ENCODE measurements at regions not wholly inside any gene's neighbourhood (a gene's known extent, or its start where the extent isn't known, plus 50 kb on each side); places are given as distances from the start of the nearest gene placed in this dataset.
"Not testable (repeated sequence)": the region's sequence is repeated elsewhere in the genome, so short reads cannot be mapped to it uniquely, and the experiment has no call there.

DNA sequence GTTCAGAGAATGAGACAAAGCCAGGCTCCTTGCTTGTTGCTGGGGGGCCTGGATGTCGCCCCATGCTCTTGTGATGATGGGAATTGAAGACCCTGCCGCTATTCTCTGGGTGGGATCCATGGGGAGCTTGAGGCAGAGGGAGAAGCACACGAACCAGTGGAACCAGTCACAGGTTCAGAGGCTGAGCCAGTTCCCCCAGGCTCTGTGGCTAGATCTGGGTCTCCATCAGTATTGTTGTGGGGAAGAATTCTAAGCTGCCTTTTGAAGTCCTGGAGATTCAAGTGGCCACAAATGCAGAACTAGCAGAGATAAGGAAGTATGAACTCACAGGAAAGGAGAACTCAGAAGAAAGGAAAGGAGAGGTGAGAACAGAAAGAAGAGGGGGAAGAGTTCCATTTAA lies 219.4 kb downstream of the MSX2 start:
- no peak for FAIRE-seq
- TF ChIP-seq, protein P1, sequence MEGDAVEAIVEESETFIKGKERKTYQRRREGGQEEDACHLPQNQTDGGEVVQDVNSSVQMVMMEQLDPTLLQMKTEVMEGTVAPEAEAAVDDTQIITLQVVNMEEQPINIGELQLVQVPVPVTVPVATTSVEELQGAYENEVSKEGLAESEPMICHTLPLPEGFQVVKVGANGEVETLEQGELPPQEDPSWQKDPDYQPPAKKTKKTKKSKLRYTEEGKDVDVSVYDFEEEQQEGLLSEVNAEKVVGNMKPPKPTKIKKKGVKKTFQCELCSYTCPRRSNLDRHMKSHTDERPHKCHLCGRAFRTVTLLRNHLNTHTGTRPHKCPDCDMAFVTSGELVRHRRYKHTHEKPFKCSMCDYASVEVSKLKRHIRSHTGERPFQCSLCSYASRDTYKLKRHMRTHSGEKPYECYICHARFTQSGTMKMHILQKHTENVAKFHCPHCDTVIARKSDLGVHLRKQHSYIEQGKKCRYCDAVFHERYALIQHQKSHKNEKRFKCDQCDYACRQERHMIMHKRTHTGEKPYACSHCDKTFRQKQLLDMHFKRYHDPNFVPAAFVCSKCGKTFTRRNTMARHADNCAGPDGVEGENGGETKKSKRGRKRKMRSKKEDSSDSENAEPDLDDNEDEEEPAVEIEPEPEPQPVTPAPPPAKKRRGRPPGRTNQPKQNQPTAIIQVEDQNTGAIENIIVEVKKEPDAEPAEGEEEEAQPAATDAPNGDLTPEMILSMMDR (IDR thresholded peaks at IDR 0.05; ENCODE audit: insufficient read depth, missing control alignments) = no peak
- no peak for DNase-seq (ENCODE audit: insufficient read length, low spot score)

DNA sequence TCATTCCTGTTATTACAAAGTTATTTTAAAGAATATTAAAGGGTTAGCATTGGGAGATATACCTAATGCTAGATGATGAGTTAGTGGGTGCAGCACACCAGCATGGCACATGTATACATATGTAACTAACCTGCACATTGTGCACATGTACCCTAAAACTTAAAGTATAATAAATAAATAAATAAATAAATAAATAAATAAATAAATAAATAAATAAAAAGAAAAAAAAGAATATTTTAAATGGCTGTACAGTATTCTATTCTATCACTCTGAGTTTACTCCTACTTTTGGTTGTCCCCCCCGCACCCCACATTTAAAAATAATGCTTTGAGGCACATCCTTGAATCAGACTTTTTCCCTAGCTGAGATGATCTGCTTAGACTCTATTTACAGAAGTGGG lies 218.6 kb downstream of the MSX2 start:
- not testable (repeated sequence) for DNase-seq (ENCODE audit: insufficient read length, low spot score); FAIRE-seq

DNA sequence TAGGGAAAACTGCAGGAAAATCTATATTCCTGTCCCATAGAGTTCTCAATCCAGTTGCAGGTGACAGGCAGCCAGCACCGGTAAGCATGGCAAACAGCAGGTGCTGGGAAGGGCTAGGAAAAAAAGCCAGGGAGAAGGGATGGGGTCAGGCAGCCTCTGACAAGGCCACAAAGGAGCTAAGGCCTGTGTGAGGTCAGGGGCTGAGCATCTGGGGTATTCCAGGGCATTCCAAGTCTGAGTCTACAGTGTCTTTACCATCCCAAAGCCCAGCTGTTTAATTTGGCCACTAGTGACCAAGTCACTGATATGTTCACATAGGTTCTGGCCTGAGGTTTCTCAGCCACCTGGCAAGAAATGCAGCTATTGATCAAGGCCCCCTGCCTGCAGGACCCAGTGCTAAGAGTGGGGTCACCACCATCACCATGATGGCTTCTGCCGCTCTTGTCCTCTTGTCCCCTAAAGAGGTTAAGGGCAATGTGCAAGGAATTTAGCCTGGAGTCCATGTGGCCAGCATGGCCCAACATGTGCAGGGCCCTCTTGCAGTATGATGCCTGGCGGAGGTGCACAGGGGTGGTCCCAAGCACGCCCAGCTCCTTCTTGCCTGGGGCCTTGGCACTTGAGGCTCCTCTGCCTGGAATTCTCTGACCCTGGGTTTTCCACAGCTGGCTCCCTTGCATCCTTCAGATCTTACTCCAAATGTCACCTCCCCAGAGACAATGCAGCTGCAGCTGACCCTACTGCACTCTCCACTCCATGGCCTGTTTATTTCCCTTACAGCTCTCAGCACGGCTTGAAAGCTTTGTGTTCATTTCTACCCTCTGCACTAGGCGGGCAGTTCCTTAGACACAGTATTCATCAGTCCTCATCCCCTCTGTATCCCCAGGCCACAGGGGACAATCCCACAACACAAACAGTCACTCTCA lies 213.1 kb downstream of the MSX2 start:
- TF ChIP-seq, protein P1 (IDR thresholded peaks at IDR 0.05; ENCODE audit: insufficient read depth, missing control alignments) = no peak
- FAIRE-seq = no peak
- DNase-seq (ENCODE audit: insufficient read length, low spot score) = no peak

DNA sequence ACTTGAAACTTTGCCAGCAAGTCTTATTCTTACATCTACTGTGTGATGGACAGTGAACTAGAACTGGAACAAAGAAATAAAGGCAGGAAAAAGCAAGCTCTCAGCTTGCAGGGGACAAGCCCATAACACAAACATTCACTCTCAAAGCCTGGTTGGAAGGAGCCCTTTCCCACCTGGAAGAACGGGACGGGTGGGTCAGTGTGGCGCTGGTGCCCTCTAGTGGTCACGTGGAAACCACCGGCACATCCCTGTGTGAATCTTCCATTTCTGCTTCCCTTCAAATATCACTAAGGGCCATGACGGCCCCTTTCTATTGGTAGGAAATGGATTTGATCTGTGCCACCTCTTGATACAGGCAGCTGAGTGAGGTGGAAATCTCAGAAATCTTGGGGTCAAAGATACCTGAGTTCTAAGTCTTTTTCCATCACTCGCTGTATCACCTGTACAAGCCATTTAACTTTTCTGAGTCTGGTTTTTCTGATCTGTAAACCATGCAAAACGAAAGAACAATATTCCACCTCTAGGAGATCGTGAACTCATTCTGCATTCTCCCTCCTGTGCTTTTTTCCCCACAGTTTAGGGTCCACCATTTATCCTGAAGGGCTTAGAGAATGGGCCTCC lies 211.6 kb downstream of the MSX2 start:
- no peak for FAIRE-seq
- DNase-seq (ENCODE audit: insufficient read length, low spot score) = peak; percentile 18
- TF ChIP-seq, protein P1 (IDR thresholded peaks at IDR 0.05; ENCODE audit: insufficient read depth, missing control alignments) = peak; percentile 97

DNA sequence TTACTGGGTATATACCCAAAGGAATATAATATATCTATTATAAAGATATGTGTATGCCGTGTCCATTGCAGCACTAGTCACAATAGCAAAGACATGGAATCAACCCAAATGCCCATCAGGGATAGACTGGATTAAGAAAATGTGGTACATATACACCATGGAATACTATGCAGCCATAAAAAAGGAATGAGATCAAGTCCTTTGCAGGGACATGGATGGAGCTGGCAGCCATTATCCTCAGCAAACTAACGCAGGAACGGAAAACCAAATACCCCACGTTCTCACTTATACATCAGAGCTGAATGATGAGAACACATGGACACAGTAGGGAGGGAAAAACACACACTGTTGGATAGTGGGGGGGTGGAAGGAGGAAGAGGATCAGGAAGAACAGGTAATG lies 206.7 kb downstream of the MSX2 start:
- not testable (repeated sequence) for FAIRE-seq; DNase-seq (ENCODE audit: insufficient read length, low spot score)

DNA sequence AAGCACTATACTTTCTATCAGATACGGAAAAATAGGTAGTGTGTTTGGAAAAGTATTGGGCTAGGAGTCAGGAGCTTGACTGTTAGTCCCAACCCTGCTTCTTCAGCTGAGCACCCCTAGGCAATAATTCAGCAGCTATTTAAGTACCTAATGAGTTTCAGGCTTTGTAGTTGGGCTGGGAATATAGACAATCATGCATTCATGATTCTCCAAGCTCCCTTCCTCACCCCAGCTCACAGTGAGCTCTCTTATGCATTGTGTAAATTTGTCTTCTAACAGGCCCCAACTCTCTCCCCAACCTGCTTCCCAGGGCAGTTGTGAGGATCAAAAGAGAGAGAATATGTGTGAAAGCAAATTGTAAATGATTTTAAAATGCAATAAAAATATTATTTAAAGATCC lies 201.2 kb downstream of the MSX2 start:
- TF ChIP-seq, protein P1 (IDR thresholded peaks at IDR 0.05; ENCODE audit: insufficient read depth, missing control alignments) = no peak
- FAIRE-seq = no peak

DNA sequence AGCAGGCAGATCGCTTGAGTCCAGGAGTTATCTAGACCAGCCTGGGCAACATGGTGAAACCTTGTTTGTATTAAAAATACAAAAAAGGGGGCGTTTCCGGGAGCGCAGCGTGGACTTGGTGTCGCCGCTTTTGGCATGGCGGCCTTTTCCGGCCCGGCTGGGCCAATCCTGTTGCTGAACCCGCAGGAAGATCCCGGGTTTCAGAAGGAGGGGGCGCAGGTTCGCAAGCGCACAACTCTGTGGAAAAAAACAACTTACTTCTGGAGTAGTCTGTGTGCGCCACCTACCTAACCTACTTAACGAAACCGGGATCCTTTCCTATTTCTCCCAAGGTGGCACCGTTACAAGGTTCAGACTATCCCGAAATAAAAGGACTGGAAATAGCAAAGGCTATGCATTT lies 198.6 kb downstream of the MSX2 start:
- no peak for DNase-seq (ENCODE audit: insufficient read length, low spot score)
- FAIRE-seq = no peak
- TF ChIP-seq, protein P1 (IDR thresholded peaks at IDR 0.05; ENCODE audit: insufficient read depth, missing control alignments) = no peak

More for the DNA sequence above, 201.2 kb downstream of the MSX2 start:
- no peak for DNase-seq (ENCODE audit: insufficient read length, low spot score)

DNA sequence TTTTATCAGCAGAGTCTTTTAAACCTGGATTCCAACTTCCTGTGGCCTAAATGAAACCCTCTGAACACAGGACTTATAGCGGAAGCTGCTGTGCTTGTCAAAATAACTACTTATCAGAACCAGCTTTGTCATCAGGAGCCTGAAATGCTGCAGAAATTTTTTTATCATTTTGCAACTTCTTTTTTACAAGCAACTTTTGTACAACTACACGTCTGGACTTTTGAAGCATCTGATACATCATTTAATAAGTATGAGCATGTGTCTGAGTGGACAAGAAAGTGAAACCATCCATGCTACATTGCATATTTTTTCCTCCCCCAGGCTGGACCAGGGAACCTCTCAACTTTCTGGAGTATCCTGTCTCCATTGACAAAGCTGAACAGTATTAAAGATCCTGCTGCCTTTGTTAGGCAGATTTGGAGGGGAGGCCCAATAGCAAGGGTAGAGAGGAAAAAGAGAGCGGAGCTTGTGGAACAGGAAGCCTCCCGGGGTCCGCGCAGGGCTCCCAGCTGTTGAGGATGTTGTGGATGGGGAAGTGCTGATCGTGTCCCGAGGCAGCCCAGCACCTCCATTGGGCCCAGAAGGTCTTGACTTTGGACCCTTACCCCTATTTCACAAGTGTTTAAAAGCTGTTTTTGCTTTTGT lies 196.6 kb downstream of the MSX2 start:
- DNase-seq (ENCODE audit: insufficient read length, low spot score) = no peak
- no peak for FAIRE-seq
- TF ChIP-seq, protein P1 (IDR thresholded peaks at IDR 0.05; ENCODE audit: insufficient read depth, missing control alignments) = no peak
